ENCODE measurements at regions not wholly inside any gene's neighbourhood (a gene's known extent, or its start where the extent isn't known, plus 50 kb on each side); places are given as distances from the start of the nearest gene placed in this dataset.

GRCh38 chr10:94276140-94276539 is 86.6 kb downstream of the NOC3L start:
- ATAC-seq (ENCODE audit: low read depth) (no peak), DNase-seq (ENCODE audit: low spot score) (no peak)
- H3K4me3 ChIP-seq (ENCODE audit: severe bottlenecking): no peak overlapping the region
- no peaks in the 10 kb centered on the region for H3K36me3 ChIP-seq (ENCODE audit: low read depth)
- H3K27ac ChIP-seq (ENCODE audit: poor library complexity, severe bottlenecking): no peak overlapping the region
- no peak for TF ChIP-seq CTCF (IDR thresholded peaks at IDR 0.05; ENCODE audit: poor library complexity, severe bottlenecking)
- no peaks in the 10 kb centered on the region for H3K4me1 ChIP-seq (ENCODE audit: insufficient read depth, poor library complexity, severe bottlenecking)
- no peaks in the 10 kb centered on the region for H3K27me3 ChIP-seq (ENCODE audit: insufficient read depth, poor library complexity, severe bottlenecking)
- no peaks in the 10 kb centered on the region for H3K9me3 ChIP-seq (ENCODE audit: severe bottlenecking)

GRCh38 chr10:94277450-94277849 is 85.3 kb downstream of the NOC3L start:
- no peak for TF ChIP-seq CTCF (IDR thresholded peaks at IDR 0.05; ENCODE audit: poor library complexity, severe bottlenecking)
- ATAC-seq (ENCODE audit: low read depth) (no peak), DNase-seq (ENCODE audit: low spot score) (no peak)
- Histone ChIP-seq H3K9me3 (ENCODE audit: severe bottlenecking) (no peaks in the 10 kb centered on the region), H3K4me1 (ENCODE audit: insufficient read depth, poor library complexity, severe bottlenecking) (peaks cover 5% of the 10 kb centered on the region), H3K4me3 (ENCODE audit: severe bottlenecking) (no peak overlapping the region), H3K36me3 (ENCODE audit: low read depth) (no peaks in the 10 kb centered on the region), H3K27me3 (ENCODE audit: insufficient read depth, poor library complexity, severe bottlenecking) (no peaks in the 10 kb centered on the region), H3K27ac (ENCODE audit: poor library complexity, severe bottlenecking) (no peak overlapping the region)

- no peaks in the 10 kb centered on the region for H3K27me3 ChIP-seq (ENCODE audit: insufficient read depth, poor library complexity, severe bottlenecking)
- H3K27ac ChIP-seq (ENCODE audit: poor library complexity, severe bottlenecking): no peak overlapping the region
- ATAC-seq (ENCODE audit: low read depth): peak; percentile 66; the same call in 2 of the 3 replicates
- H3K4me1 ChIP-seq (ENCODE audit: insufficient read depth, poor library complexity, severe bottlenecking): peaks cover 5% of the 10 kb centered on the region
- DNase-seq (ENCODE audit: low spot score): no peak
- H3K36me3 ChIP-seq (ENCODE audit: low read depth): no peaks in the 10 kb centered on the region
- H3K9me3 ChIP-seq (ENCODE audit: severe bottlenecking): no peaks in the 10 kb centered on the region
- H3K4me3 ChIP-seq (ENCODE audit: severe bottlenecking): no peak overlapping the region
- TF ChIP-seq CTCF (IDR thresholded peaks at IDR 0.05; ENCODE audit: poor library complexity, severe bottlenecking): peak; percentile 90
Measured at GRCh38 chr10:94279835-94280709, 82.7 kb downstream of the NOC3L start.

GRCh38 chr10:94281654-94282053 is 81.1 kb downstream of the NOC3L start:
- Histone ChIP-seq H3K4me1 (ENCODE audit: insufficient read depth, poor library complexity, severe bottlenecking) (peaks cover 5% of the 10 kb centered on the region), H3K27me3 (ENCODE audit: insufficient read depth, poor library complexity, severe bottlenecking) (no peaks in the 10 kb centered on the region), H3K27ac (ENCODE audit: poor library complexity, severe bottlenecking) (no peak overlapping the region), H3K9me3 (ENCODE audit: severe bottlenecking) (no peaks in the 10 kb centered on the region), H3K36me3 (ENCODE audit: low read depth) (no peaks in the 10 kb centered on the region), H3K4me3 (ENCODE audit: severe bottlenecking) (no peak overlapping the region)
- ATAC-seq (ENCODE audit: low read depth) (no peak; the same call in 2 of the 3 replicates), DNase-seq (ENCODE audit: low spot score) (no peak)
- TF ChIP-seq CTCF (IDR thresholded peaks at IDR 0.05; ENCODE audit: poor library complexity, severe bottlenecking): no peak

- no peak for TF ChIP-seq CTCF (IDR thresholded peaks at IDR 0.05; ENCODE audit: poor library complexity, severe bottlenecking)
- Histone ChIP-seq H3K4me1 (ENCODE audit: insufficient read depth, poor library complexity, severe bottlenecking) (peaks cover 5% of the 10 kb centered on the region), H3K9me3 (ENCODE audit: severe bottlenecking) (no peaks in the 10 kb centered on the region), H3K4me3 (ENCODE audit: severe bottlenecking) (no peak overlapping the region), H3K27ac (ENCODE audit: poor library complexity, severe bottlenecking) (no peak overlapping the region), H3K27me3 (ENCODE audit: insufficient read depth, poor library complexity, severe bottlenecking) (no peaks in the 10 kb centered on the region), H3K36me3 (ENCODE audit: low read depth) (no peaks in the 10 kb centered on the region)
- ATAC-seq (ENCODE audit: low read depth): peak; percentile 45; the same call in 1 of the 3 replicates
- no peak for DNase-seq (ENCODE audit: low spot score)
Measured at GRCh38 chr10:94282369-94282768, 80.4 kb downstream of the NOC3L start.
